Esophagus squamous epithelium (tissue), 4 donors: ENCODE measurements at regions not wholly inside any gene's neighbourhood (a gene's known extent, or its start where the extent isn't known, plus 50 kb on each side); places are given as distances from the start of the nearest gene placed in this dataset.

ENCODE experiments used
- CTCF ChIP-seq, 6 experiments: fragments of 450-650 bp in 4 of 6; fragments of 200-600 bp in 2 of 6; sonication (generic) in 2 of 6; IDR thresholded peaks; one replicate each; pipeline ENCODE4 v1.5.1; 2016 to 2019; ENCODE audit warnings: antibody characterized with exemption in 6 of 6, mild to moderate bottlenecking in 4 of 6, moderate library complexity in 4 of 6
- POLR2A ChIP-seq, 4 donors: fragments of 450-650 bp; IDR thresholded peaks; one replicate each; pipeline ENCODE4 v1.6.1; 2017; ENCODE audit warnings: antibody characterized with exemption in 4 of 4, mild to moderate bottlenecking in 4 of 4, moderate library complexity in 3 of 4

GRCh38 chr3:22495791-22496190, 707.3 kb upstream of the UBE2E2 start:
- TF ChIP-seq POLR2A (IDR thresholded peaks at IDR 0.05) (no peak), CTCF (IDR thresholded peaks at IDR 0.05) (no peak)
